Right cardiac atrium (tissue), 5 donors: ENCODE measurements at regions not wholly inside any gene's neighbourhood (a gene's known extent, or its start where the extent isn't known, plus 50 kb on each side); places are given as distances from the start of the nearest gene placed in this dataset.

ENCODE experiments used
- ATAC-seq, 2 donors: fragments of 200-7000 bp; cut with Tn5 transposase; one replicate each; pipeline versions ENCODE4 v1.8.0 to v1.9.1; 2020; ENCODE audit warnings: moderate library complexity in 2 of 2, mild to moderate bottlenecking in 1 of 2
- DNase-seq, 3 donors: peaks; one replicate each; pipeline ENCODE4 v3.0.0-alpha.2; 2020
- H3K27ac ChIP-seq: one replicate; pipeline ENCODE4 v1.5.1; 2013; ENCODE audit warnings: mild to moderate bottlenecking, low read length, control low read depth, moderate library complexity
- H3K27me3 ChIP-seq: one replicate; pipeline ENCODE4 v1.6.1; 2013; ENCODE audit not compliant: control insufficient read depth, insufficient read depth
- H3K4me1 ChIP-seq: one replicate; pipeline ENCODE4 v1.6.1; 2013; ENCODE audit warnings: low read length; ENCODE audit not compliant: control insufficient read depth, insufficient read depth
- H3K4me3 ChIP-seq: one replicate; pipeline ENCODE4 v1.5.1; 2013; ENCODE audit warnings: low read length, control low read depth
- H3K9me3 ChIP-seq: one replicate; pipeline ENCODE4 v1.6.1; 2013; ENCODE audit warnings: low read length; ENCODE audit not compliant: control insufficient read depth
- WGBS: extraction: QIAGEN DNeasy Blood & Tissue Kit; methylation state at CpG from one replicate; pipeline ENCODE4 v1.1.7; 2013; 5-methylcytosine and 5-hydroxymethylcytosine counted together
- intact Hi-C, 4 donors: fragments of 100-400 bp; cut with DNase I; formaldehyde crosslinking; loops; one replicate each; pipeline versions ENCODE4 v1.11.0 to v1.14.0; 2022 to 2023
- donor health status: healthy with polysubstance abuse.
- donor health status: DM: no; HTN: yes; CAD: no.
- donor health status: DM: no; HTN: no; CAD: no.
- donor health status: DM: no; HTN: yes; CAD: no; lungs with severe emphysema.
- donor health status: DM: yes; HTN: yes; CAD: no.

DNA sequence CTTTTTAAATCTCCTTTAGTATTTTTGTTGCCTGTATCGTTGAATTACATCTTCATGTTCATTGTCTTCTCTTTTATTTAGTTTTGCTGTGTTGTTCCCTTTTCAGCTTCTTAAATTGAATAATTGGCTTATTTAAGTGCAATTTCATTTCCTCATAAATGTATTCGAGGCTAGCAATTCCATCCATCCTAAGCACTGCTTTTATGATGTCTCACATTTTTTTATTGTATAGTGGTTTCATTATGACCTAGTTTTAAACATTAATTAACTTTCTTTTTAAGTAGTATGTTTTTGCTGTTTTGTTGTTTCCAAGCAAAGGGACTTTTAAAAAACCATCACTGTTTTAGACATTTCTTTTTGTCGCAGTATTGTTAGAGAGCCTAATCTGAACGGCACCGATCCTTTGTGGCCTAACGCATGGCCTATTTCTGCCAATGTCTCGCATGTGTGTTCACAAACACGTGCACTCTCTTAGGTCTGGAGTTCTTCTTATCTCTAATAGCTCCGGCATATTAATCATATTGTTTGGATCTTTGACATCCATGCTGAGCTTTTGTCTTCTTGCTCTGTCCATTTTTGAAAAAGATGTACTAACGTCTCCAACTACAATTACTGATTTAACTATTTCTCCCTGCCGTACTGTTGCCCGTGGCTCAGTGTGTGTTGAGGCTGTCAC is 59.6 kb upstream of the ZNF516 start:
- no peak overlapping the region for H3K4me3 ChIP-seq
- DNase-seq (no peak), ATAC-seq (no peak)
- H3K27ac ChIP-seq: no peak overlapping the region
- intact Hi-C loops: no loop called here
- WGBS: 69% methylated on average over 12 of the region's 12 CpGs
- H3K4me1 ChIP-seq: no peaks in the 10 kb centered on the region
- no peaks in the 10 kb centered on the region for H3K27me3 ChIP-seq
- no peaks in the 10 kb centered on the region for H3K9me3 ChIP-seq

DNA sequence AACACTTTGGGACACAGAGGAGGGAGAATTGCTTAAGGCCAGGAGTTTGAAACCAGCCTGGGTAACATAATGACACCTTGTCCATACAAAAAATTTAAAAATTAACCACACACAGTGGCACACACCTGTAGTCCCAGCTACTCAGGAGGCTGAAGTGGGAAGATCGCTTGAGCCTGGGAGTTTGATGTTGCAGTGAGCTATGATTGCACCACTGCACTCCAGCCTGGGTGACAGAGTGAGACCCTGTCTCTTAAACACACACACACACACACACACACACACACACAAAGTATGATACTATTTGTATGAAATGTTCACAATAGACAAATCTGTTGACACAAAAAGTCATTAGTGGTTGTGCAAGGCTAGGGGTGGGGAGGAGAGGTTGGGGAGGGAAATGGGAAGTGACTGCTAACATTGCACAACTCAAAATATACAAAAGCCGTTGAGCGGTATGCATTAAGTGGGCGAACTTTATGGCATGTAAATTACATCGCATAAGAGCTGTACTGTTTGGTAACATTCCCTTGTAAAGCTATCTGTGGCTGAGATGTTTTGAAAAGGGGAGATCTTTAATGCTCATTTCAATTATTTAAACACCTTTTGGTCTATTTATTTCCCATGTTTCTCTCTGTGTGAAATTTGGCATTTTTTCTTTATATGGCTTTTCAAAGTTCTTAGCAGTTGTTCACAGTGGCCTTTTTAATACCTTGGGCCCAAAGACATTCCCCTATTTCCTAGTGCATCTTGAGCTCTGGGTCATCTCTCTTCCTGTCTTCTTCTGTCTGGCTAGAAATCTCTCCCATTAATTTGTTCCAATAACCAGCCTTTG is 58.9 kb upstream of the ZNF516 start:
- H3K27ac ChIP-seq: no peak overlapping the region
- ATAC-seq (peak in 1 of 2 donors; percentile 28), DNase-seq (no peak)
- WGBS: 75% methylated on average over 5 of the region's 5 CpGs
- H3K27me3 ChIP-seq: no peaks in the 10 kb centered on the region
- intact Hi-C loops: no loop called here
- H3K4me1 ChIP-seq: no peaks in the 10 kb centered on the region
- no peaks in the 10 kb centered on the region for H3K9me3 ChIP-seq
- no peak overlapping the region for H3K4me3 ChIP-seq

DNA sequence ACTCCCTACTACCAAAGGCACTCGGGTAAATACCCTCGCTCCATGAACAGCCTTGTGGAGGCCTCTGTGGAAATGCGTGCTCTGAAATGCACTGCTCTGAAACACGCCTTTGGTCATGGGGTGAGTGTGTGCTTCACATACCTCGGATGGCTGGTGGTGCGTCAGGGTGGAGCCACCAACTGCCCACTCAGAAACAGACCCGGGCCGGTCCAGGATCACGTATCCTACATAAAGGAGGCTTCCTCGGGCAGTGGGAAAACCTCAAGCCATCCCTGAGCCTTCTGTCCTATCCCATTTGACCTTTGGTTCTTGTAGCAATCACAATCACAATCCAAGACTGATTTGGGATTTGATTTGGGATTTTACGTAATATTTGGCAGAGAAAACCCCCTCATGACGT is 53.5 kb upstream of the ZNF516 start:
- no peak for ATAC-seq
- intact Hi-C loops: no loop called here
- no peaks in the 10 kb centered on the region for H3K27me3 ChIP-seq
- H3K27ac ChIP-seq: no peak overlapping the region
- no peaks in the 10 kb centered on the region for H3K9me3 ChIP-seq
- H3K4me3 ChIP-seq: no peak overlapping the region
- WGBS: 95% methylated on average over 12 of the region's 12 CpGs
- DNase-seq: no peak
- H3K4me1 ChIP-seq: no peaks in the 10 kb centered on the region

DNA sequence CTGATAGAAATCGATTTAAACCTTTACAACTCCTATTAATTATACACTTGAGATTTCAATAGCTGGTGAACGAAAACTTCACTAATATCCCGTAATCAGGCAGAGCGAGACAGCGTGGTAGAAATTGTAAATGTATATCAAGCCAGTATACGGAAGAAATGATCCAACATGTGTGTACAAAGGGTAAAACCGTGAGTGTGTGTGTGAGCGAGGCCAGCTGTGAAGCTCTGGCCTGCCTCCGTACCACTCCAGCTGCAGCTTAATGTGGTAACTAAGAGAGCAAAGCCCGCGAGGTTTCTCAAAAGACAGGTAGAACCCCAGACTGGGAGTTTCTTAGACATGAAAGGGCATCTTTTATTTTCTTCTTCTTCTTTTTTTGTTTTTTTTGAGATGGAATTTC is 52.3 kb upstream of the ZNF516 start:
- DNase-seq (no peak), ATAC-seq (no peak)
- no peaks in the 10 kb centered on the region for H3K27me3 ChIP-seq
- 91% methylated on average over 11 of the region's 11 CpGs for WGBS
- intact Hi-C loops: no loop called here
- no peak overlapping the region for H3K4me3 ChIP-seq
- H3K27ac ChIP-seq: no peak overlapping the region
- no peaks in the 10 kb centered on the region for H3K9me3 ChIP-seq
- no peaks in the 10 kb centered on the region for H3K4me1 ChIP-seq

- ATAC-seq (no peak), DNase-seq (no peak)
- no peaks in the 10 kb centered on the region for H3K9me3 ChIP-seq
- intact Hi-C loops: no loop called here
- no peaks in the 10 kb centered on the region for H3K27me3 ChIP-seq
- H3K27ac ChIP-seq: no peak overlapping the region
- no peaks in the 10 kb centered on the region for H3K4me1 ChIP-seq
- WGBS: 60% methylated on average over 6 of the region's 6 CpGs
- H3K4me3 ChIP-seq: no peak overlapping the region
These were observed 51.4 kb upstream of the ZNF516 start for GRCh38 chr18:76546436-76546835.

DNA sequence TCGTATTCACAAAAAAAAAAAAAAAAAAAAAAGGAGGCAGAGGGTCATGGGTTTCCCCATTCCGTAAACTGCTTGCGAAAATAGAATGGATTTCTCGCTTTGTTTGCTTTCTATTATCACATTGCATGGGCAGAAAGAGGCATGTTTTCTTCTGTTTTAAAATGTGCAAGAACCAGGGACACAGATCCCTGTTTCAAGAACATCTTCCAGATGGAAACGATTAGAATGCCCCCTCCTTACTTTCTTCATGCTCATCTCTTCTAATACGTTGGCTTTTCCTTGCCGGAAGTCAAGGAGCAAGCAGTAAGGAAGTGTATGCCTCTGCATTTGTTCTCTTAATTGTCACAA is 51.0 kb upstream of the ZNF516 start:
- Histone ChIP-seq H3K27ac (no peak overlapping the region), H3K4me3 (no peak overlapping the region), H3K4me1 (no peaks in the 10 kb centered on the region), H3K27me3 (no peaks in the 10 kb centered on the region), H3K9me3 (no peaks in the 10 kb centered on the region)
- ATAC-seq (no peak), DNase-seq (no peak)
- 45% methylated on average over 7 of the region's 7 CpGs for WGBS
- intact Hi-C loops: no loop called here

DNA sequence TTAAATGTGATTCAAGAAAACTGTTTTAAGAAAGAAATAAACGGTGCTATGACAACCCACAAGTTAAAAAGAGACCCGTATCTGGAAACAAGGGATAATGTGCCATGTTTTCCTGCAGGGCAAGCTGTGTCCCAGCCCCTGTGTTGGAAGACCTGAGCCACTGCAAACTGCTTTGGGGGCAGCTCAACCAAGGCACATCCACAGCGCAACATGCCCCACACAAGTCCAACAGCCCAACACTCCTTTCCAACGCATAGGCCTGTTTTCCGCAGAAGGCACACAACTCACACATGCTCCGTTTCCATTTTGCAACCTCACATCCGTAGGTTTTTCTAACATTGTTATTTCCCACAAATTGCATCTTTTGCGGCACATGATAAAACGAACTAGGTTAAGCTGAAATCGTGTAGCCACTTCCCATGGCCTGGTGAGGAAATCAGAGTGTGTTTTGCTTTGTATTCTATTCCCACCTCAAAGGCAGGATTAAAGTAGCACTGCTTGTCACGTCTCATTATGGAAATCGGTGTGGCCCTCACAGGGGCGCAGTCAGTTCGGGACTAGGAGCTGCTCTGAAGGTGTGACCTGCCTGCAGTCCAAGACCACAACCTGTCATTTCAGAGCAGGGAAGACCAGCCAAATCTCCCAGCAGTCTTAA is 50.5 kb upstream of the ZNF516 start:
- 73% methylated on average over 14 of the region's 14 CpGs for WGBS
- ATAC-seq (no peak), DNase-seq (no peak)
- Histone ChIP-seq H3K27ac (no peak overlapping the region), H3K4me1 (no peaks in the 10 kb centered on the region), H3K4me3 (no peak overlapping the region), H3K27me3 (no peaks in the 10 kb centered on the region), H3K9me3 (no peaks in the 10 kb centered on the region)
- intact Hi-C loops: no loop called here

DNA sequence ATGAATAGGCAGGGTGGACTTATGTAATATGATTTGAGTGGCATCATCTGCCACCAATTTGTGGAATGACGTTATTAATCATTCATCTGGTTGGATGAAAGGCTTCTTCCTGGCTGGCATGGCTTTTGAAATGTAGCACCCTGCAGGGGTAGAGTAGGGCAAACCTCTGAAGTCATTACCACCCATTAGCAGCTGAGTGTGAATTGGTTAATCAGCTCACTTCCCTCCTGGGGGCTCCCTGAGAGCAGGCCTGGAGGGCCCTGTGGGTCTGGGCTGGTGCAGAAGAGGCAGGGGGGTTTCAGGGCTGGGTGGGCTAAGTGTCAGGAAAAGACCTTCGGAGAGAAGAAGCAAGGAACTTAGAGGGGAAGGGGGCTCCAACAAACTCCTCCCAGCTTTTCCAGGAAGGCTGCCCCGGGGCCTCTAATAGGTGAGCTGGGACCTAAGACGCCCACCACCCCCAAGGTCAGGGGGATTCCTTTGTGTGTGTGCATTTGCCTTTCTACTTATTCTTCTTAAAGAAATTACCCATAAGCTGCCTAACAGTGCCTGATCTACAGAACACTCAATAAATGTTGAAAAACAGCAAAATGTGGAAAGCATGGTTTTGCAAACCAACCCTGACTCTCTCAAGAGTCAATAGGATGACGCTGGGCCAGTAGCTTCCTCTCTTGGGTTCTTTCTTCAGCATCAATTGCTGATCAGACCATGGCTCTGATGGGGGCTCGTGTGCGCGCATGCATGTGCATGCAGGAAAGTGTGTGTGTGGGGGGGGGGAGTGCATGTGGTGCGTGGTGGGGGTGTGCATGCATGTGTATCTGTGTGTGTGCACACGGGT is 49.7 kb upstream of the ZNF516 start:
- no peaks in the 10 kb centered on the region for H3K27me3 ChIP-seq
- ATAC-seq: no peak
- intact Hi-C loops: no loop called here
- H3K4me1 ChIP-seq: no peaks in the 10 kb centered on the region
- no peak overlapping the region for H3K4me3 ChIP-seq
- DNase-seq: no peak
- no peak overlapping the region for H3K27ac ChIP-seq
- H3K9me3 ChIP-seq: no peaks in the 10 kb centered on the region
- 75% methylated on average over 10 of the region's 10 CpGs for WGBS
